Keratinocyte (primary cell): ENCODE measurements at regions not wholly inside any gene's neighbourhood (a gene's known extent, or its start where the extent isn't known, plus 50 kb on each side); places are given as distances from the start of the nearest gene placed in this dataset.
A peak's percentile ranks its signal among the peaks of the same experiment; 100 is the strongest.

Experiments
- DNase-seq: peaks from one replicate; pipeline ENCODE4 v3.0.0-alpha.2; 2011; ENCODE audit warnings: low read depth, missing footprints, low spot score
- FAIRE-seq: peaks from 2 replicates; lab custom pipeline; 2011; peaks lifted over from hg19 to GRCh38; lab: Jason Lieb, UNC
- H2AFZ ChIP-seq: 2 replicates; pipeline ENCODE4 v1.6.0; 2012; ENCODE audit warnings: low read length, control low read depth, inconsistent platforms; ENCODE audit not compliant: control insufficient read depth
- H3K27ac ChIP-seq: 2 replicates; pipeline ENCODE4 v1.5.1; 2011; ENCODE audit warnings: low read length; ENCODE audit not compliant: control insufficient read depth, insufficient read depth
- H3K27me3 ChIP-seq: 3 replicates; pipeline ENCODE4 v1.6.0; 2011; ENCODE audit warnings: low read length; ENCODE audit not compliant: control insufficient read depth, insufficient read depth; ENCODE audit errors: extremely low read depth
- H3K36me3 ChIP-seq, 2 experiments: 2 replicates in 1 of 2; 3 replicates in 1 of 2; pipeline ENCODE4 v1.5.1; 2011; ENCODE audit warnings: low read length in 2 of 2, mild to moderate bottlenecking in 1 of 2; ENCODE audit not compliant: control insufficient read depth in 2 of 2, insufficient read depth in 2 of 2; ENCODE audit errors: extremely low read depth in 1 of 2
- H3K4me1 ChIP-seq: 3 replicates; pipeline ENCODE4 v1.5.1; 2011; ENCODE audit warnings: low read length; ENCODE audit not compliant: control insufficient read depth, insufficient read depth; ENCODE audit errors: extremely low read depth
- H3K4me2 ChIP-seq: 3 replicates; pipeline ENCODE4 v1.6.0; 2011; ENCODE audit warnings: low read depth, low read length; ENCODE audit not compliant: control insufficient read depth, insufficient read depth; ENCODE audit errors: extremely low read depth
- H3K4me3 ChIP-seq, 3 experiments: fragments of 200-600 bp in 1 of 3; sonication (generic) in 1 of 3; 2 replicates in 2 of 3; 3 replicates in 1 of 3; pipeline ENCODE4 v1.5.1; 2011 to 2016; ENCODE audit warnings: low read length in 3 of 3, mild to moderate bottlenecking in 3 of 3, control low read depth in 2 of 3, inconsistent platforms in 1 of 3, low read depth in 1 of 3, mixed read lengths in 1 of 3, mixed run types in 1 of 3, moderate library complexity in 1 of 3; ENCODE audit not compliant: control insufficient read depth in 2 of 3, insufficient read depth in 2 of 3; ENCODE audit errors: extremely low read depth in 1 of 3
- H3K79me2 ChIP-seq: 2 replicates; pipeline ENCODE4 v1.6.0; 2012; ENCODE audit warnings: low read length; ENCODE audit not compliant: control insufficient read depth, insufficient read depth
- H3K9ac ChIP-seq: 3 replicates; pipeline ENCODE4 v1.6.0; 2011; ENCODE audit warnings: low read length; ENCODE audit not compliant: control insufficient read depth, insufficient read depth; ENCODE audit errors: extremely low read depth
- H3K9me1 ChIP-seq: 3 replicates; pipeline ENCODE4 v1.6.0; 2011; ENCODE audit warnings: low read length; ENCODE audit not compliant: control insufficient read depth, insufficient read depth; ENCODE audit errors: extremely low read depth
- H3K9me3 ChIP-seq: 2 replicates; pipeline ENCODE4 v1.5.1; 2012; ENCODE audit warnings: low read depth, low read length; ENCODE audit not compliant: control insufficient read depth
- H4K20me1 ChIP-seq: 3 replicates; pipeline ENCODE4 v1.6.0; 2011; ENCODE audit warnings: low read length; ENCODE audit not compliant: control insufficient read depth, insufficient read depth; ENCODE audit errors: extremely low read depth
- EZH2 ChIP-seq: IDR thresholded peaks from one replicate; pipeline ENCODE4 v1.6.1; 2012; ENCODE audit warnings: inconsistent platforms, mild to moderate bottlenecking, low read length, moderate library complexity
- dilution Hi-C: fragments of 300-500 bp; cut with MboI; formaldehyde crosslinking; loops from one replicate; pipeline ENCODE4 v1.7.0; 2020; ENCODE audit warnings: low sequenced_read_pairs; ENCODE audit not compliant: extremely low pct_ligation_motif_present
- TF ChIP-seq, protein P1 (sequence below), 3 experiments: IDR thresholded peaks in 1 of 3; conservative IDR thresholded peaks in 1 of 3; optimal IDR thresholded peaks in 1 of 3; 2 replicates in 2 of 3; 3 replicates in 1 of 3; pipeline versions ENCODE3 to v1.5.1; 2011; ENCODE audit warnings: low read length in 3 of 3, mild to moderate bottlenecking in 3 of 3, moderate library complexity in 2 of 3, control low read depth in 1 of 3, inconsistent platforms in 1 of 3; ENCODE audit not compliant: insufficient read depth in 2 of 3; ENCODE audit errors: extremely low read depth in 1 of 3

DNA sequence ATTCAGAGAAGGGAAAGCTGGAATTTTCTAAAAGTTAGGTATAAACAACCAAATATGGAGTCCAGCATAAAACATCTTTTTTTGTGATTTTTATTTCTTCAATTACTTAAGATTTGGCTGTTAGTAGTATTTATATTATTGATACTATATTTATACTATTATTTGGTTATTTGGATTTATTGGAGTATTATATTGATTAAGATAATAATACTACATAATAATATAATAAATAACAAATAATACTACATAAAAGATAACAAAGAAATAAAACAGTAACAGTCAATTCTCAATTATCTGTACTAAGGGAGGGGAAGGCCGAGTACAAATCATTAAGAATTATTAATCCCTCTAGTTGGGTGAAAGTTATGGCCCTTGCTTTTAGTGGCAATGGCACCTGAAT lies 66.0 kb upstream of the IRF2 start:
- Histone ChIP-seq H4K20me1 (no peaks in the 10 kb centered on the region), H3K79me2 (peaks cover 3% of the 10 kb centered on the region), H3K27me3 (no peaks in the 10 kb centered on the region), H3K27ac (no peak overlapping the region), H3K4me1 (peaks cover 4% of the 10 kb centered on the region), H3K9me3 (no peaks in the 10 kb centered on the region), H2AFZ (no peak overlapping the region), H3K36me3 (no peaks in the 10 kb centered on the region), H3K9ac (no peak overlapping the region), H3K9me1 (no peaks in the 10 kb centered on the region), H3K4me3 (no peak overlapping the region), H3K4me2 (no peak overlapping the region)
- no peak for FAIRE-seq
- dilution Hi-C loops: no loop called here
- TF ChIP-seq EZH2: no peak
- TF ChIP-seq, protein P1, sequence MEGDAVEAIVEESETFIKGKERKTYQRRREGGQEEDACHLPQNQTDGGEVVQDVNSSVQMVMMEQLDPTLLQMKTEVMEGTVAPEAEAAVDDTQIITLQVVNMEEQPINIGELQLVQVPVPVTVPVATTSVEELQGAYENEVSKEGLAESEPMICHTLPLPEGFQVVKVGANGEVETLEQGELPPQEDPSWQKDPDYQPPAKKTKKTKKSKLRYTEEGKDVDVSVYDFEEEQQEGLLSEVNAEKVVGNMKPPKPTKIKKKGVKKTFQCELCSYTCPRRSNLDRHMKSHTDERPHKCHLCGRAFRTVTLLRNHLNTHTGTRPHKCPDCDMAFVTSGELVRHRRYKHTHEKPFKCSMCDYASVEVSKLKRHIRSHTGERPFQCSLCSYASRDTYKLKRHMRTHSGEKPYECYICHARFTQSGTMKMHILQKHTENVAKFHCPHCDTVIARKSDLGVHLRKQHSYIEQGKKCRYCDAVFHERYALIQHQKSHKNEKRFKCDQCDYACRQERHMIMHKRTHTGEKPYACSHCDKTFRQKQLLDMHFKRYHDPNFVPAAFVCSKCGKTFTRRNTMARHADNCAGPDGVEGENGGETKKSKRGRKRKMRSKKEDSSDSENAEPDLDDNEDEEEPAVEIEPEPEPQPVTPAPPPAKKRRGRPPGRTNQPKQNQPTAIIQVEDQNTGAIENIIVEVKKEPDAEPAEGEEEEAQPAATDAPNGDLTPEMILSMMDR (optimal IDR thresholded peaks at IDR 0.05 in 1 of 3, IDR thresholded peaks at IDR 0.05 in 1 of 3, conservative IDR thresholded peaks at IDR 0.05 in 1 of 3; ENCODE audit: extremely low read depth in 1 of 3, insufficient read depth in 2 of 3, low read length in 3 of 3): no peak
- DNase-seq: no peak

DNA sequence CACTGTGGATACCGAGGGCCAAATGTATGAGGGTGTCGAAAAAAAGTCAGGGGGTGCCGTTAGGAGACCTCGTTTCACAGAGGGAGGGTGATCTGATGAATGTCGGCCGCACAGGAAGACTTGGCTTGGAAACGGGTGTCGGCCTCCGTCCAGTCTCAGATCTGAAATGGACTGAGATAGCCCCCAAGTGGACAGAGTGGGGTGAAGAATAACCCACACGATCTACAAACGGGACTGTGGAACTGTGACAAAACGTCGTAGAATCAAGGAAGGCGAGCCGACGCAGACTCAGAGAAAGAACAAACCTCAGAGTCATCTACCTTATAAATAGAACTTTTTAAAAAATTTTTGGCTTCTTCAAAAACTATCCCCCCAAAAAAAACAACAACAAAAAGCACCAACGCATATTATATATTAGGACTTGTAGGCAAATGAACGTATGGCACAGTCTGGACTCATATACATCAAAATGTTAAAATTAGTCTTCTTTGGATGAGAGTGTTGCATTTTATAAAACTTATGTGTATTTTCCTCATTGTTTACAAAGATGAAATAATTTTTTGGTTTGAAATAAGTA lies 63.8 kb upstream of the IRF2 start:
- H3K4me1 ChIP-seq: peaks cover 4% of the 10 kb centered on the region
- dilution Hi-C loops: no loop called here
- peak overlapping the region; percentile 94 for H3K4me2 ChIP-seq
- H2AFZ ChIP-seq: peak overlapping the region; percentile 89
- no peaks in the 10 kb centered on the region for H3K36me3 ChIP-seq
- peak overlapping the region; percentile 96 for H3K9ac ChIP-seq
- no peaks in the 10 kb centered on the region for H3K9me3 ChIP-seq
- H3K27ac ChIP-seq: peak overlapping the region; percentile 96
- H3K79me2 ChIP-seq: peaks cover 3% of the 10 kb centered on the region
- no peaks in the 10 kb centered on the region for H3K27me3 ChIP-seq
- peak; percentile 87 for FAIRE-seq
- DNase-seq: peak; percentile 60
- no peak for TF ChIP-seq EZH2
- TF ChIP-seq, protein P1 (optimal IDR thresholded peaks at IDR 0.05 in 1 of 3, IDR thresholded peaks at IDR 0.05 in 1 of 3, conservative IDR thresholded peaks at IDR 0.05 in 1 of 3; ENCODE audit: extremely low read depth in 1 of 3, insufficient read depth in 2 of 3, low read length in 3 of 3): peak; percentile 50 to 89 (median 70)
- H3K9me1 ChIP-seq: no peaks in the 10 kb centered on the region
- no peaks in the 10 kb centered on the region for H4K20me1 ChIP-seq
- H3K4me3 ChIP-seq: peak overlapping the region; percentile 55 to 100 (median 95)
